NCI-H748 (cell line): ENCODE measurements at regions not wholly inside any gene's neighbourhood (a gene's known extent, or its start where the extent isn't known, plus 50 kb on each side); places are given as distances from the start of the nearest gene placed in this dataset.
"Not testable (repeated sequence)": the region's sequence is repeated elsewhere in the genome, so short reads cannot be mapped to it uniquely, and the experiment has no call there.

Source experiments
- DNase-seq: peaks from one replicate; lab custom pipeline; 2025; ENCODE audit not compliant: unreplicated experiment; lab: John Stamatoyannopoulos, UW

GRCh38 chr3:104168386-104168785 is 1198.3 kb upstream of the ALCAM start:
- no peak for DNase-seq

GRCh38 chr3:104175696-104176095 is 1191.0 kb upstream of the ALCAM start:
- DNase-seq: no peak

GRCh38 chr3:104176706-104177105 is 1190.0 kb upstream of the ALCAM start:
- no peak for DNase-seq

- no peak for DNase-seq
These were observed 1188.0 kb upstream of the ALCAM start for GRCh38 chr3:104178680-104179079.

GRCh38 chr3:104180906-104181305 is 1185.8 kb upstream of the ALCAM start:
- no peak for DNase-seq

GRCh38 chr3:104190681-104191080 is 1176.0 kb upstream of the ALCAM start:
- DNase-seq: no peak

GRCh38 chr3:104198131-104198530 is 1168.6 kb upstream of the ALCAM start:
- DNase-seq: no peak

- peak; percentile 50 for DNase-seq
These were observed 1159.8 kb upstream of the ALCAM start for GRCh38 chr3:104206925-104207324.

- DNase-seq: no peak
These were observed 1152.4 kb upstream of the ALCAM start for GRCh38 chr3:104214277-104214676.

- DNase-seq: no peak
These were observed 1151.8 kb upstream of the ALCAM start for GRCh38 chr3:104214937-104215336.

- DNase-seq: not testable (repeated sequence)
These were observed 1147.7 kb upstream of the ALCAM start for GRCh38 chr3:104219046-104219445.

GRCh38 chr3:104234442-104235194 is 1132.1 kb upstream of the ALCAM start:
- DNase-seq: no peak

- DNase-seq: no peak
These were observed 1122.0 kb upstream of the ALCAM start for GRCh38 chr3:104244680-104245220.

- no peak for DNase-seq
These were observed 1121.4 kb upstream of the ALCAM start for GRCh38 chr3:104245261-104245660.

GRCh38 chr3:104245981-104246380 is 1120.7 kb upstream of the ALCAM start:
- DNase-seq: no peak

- no peak for DNase-seq
These were observed 1109.2 kb upstream of the ALCAM start for GRCh38 chr3:104257486-104257885.

- DNase-seq: no peak
These were observed 1103.2 kb upstream of the ALCAM start for GRCh38 chr3:104263477-104263876.

- DNase-seq: not testable (repeated sequence)
These were observed 1100.5 kb upstream of the ALCAM start for GRCh38 chr3:104266219-104266618.

- no peak for DNase-seq
These were observed 1096.9 kb upstream of the ALCAM start for GRCh38 chr3:104269771-104270170.

GRCh38 chr3:104273046-104273649 is 1093.6 kb upstream of the ALCAM start:
- peak; percentile 73 for DNase-seq

- no peak for DNase-seq
These were observed 1091.5 kb upstream of the ALCAM start for GRCh38 chr3:104275199-104275598.

- DNase-seq: no peak
These were observed 1087.1 kb upstream of the ALCAM start for GRCh38 chr3:104279617-104280016.
